Lower lobe of right lung (tissue), 2 donors: ENCODE measurements at regions not wholly inside any gene's neighbourhood (a gene's known extent, or its start where the extent isn't known, plus 50 kb on each side); places are given as distances from the start of the nearest gene placed in this dataset.

Source experiments
- ATAC-seq, 2 donors: fragments of 200-7000 bp; cut with Tn5 transposase; one replicate each; pipeline ENCODE4 v1.9.1; 2020 to 2022; ENCODE audit warnings: mild to moderate bottlenecking in 2 of 2, moderate library complexity in 2 of 2
- DNase-seq: peaks from one replicate; pipeline ENCODE4 v3.0.0-alpha.2; 2020
- H3K27ac ChIP-seq: fragments of 200-600 bp; one replicate; pipeline ENCODE4 v1.8.0; 2022
- H3K27me3 ChIP-seq: fragments of 200-600 bp; one replicate; pipeline ENCODE4 v1.8.0; 2022; ENCODE audit warnings: low read depth
- H3K36me3 ChIP-seq: fragments of 200-600 bp; one replicate; pipeline ENCODE4 v1.8.0; 2022; ENCODE audit warnings: mild to moderate bottlenecking
- H3K4me1 ChIP-seq: fragments of 200-600 bp; one replicate; pipeline ENCODE4 v1.8.0; 2022
- H3K4me3 ChIP-seq: fragments of 200-600 bp; one replicate; pipeline ENCODE4 v1.8.0; 2022; ENCODE audit warnings: mild to moderate bottlenecking
- H3K9me3 ChIP-seq: fragments of 200-600 bp; one replicate; pipeline ENCODE4 v1.8.0; 2022
- CTCF ChIP-seq: fragments of 200-600 bp; IDR thresholded peaks from one replicate; pipeline ENCODE4 v1.8.0; 2022; ENCODE audit warnings: antibody characterized with exemption, mild to moderate bottlenecking
- intact Hi-C: fragments of 100-400 bp; cut with DNase I; formaldehyde crosslinking; loops from one replicate; pipeline ENCODE4 v1.11.0; 2022
- donor health status: DM: no; HTN: yes; CAD: no; lungs with severe emphysema.

- H3K27ac ChIP-seq: no peak overlapping the region
Measured at GRCh38 chr3:187518207-187518606, 150.0 kb downstream of the RTP4 start.

GRCh38 chr3:187516446-187517185, 148.4 kb downstream of the RTP4 start:
- no peak overlapping the region for H3K4me3 ChIP-seq
- ATAC-seq: no peak
- intact Hi-C loops: no loop called here
- no peaks in the 10 kb centered on the region for H3K4me1 ChIP-seq
- H3K9me3 ChIP-seq: no peaks in the 10 kb centered on the region
- no peaks in the 10 kb centered on the region for H3K27me3 ChIP-seq
- DNase-seq: no peak
- no peak overlapping the region for H3K27ac ChIP-seq
- H3K36me3 ChIP-seq: no peaks in the 10 kb centered on the region
- no peak for TF ChIP-seq CTCF

More at GRCh38 chr3:187518207-187518606, 150.0 kb downstream of the RTP4 start:
- ATAC-seq (no peak), DNase-seq (no peak)
- no peaks in the 10 kb centered on the region for H3K9me3 ChIP-seq
- intact Hi-C loops: no loop called here
- TF ChIP-seq CTCF: no peak
- no peaks in the 10 kb centered on the region for H3K36me3 ChIP-seq
- H3K27me3 ChIP-seq: no peaks in the 10 kb centered on the region
- no peaks in the 10 kb centered on the region for H3K4me1 ChIP-seq
- H3K4me3 ChIP-seq: no peak overlapping the region

- no peak for ATAC-seq
- no peaks in the 10 kb centered on the region for H3K27me3 ChIP-seq
- no peak for TF ChIP-seq CTCF
- H3K4me1 ChIP-seq: no peaks in the 10 kb centered on the region
- H3K36me3 ChIP-seq: no peaks in the 10 kb centered on the region
- DNase-seq: no peak
- intact Hi-C loops: no loop called here
- H3K27ac ChIP-seq: no peak overlapping the region
- no peaks in the 10 kb centered on the region for H3K9me3 ChIP-seq
- no peak overlapping the region for H3K4me3 ChIP-seq
Measured at GRCh38 chr3:187507905-187508304, 139.7 kb downstream of the RTP4 start.

GRCh38 chr3:187507266-187507665, 139.1 kb downstream of the RTP4 start:
- Histone ChIP-seq H3K9me3 (no peaks in the 10 kb centered on the region), H3K4me3 (no peak overlapping the region), H3K36me3 (no peaks in the 10 kb centered on the region), H3K27me3 (no peaks in the 10 kb centered on the region), H3K4me1 (no peaks in the 10 kb centered on the region), H3K27ac (no peak overlapping the region)
- no peak for ATAC-seq
- DNase-seq: no peak
- intact Hi-C loops: no loop called here
- no peak for TF ChIP-seq CTCF

- DNase-seq: no peak
- Histone ChIP-seq H3K36me3 (no peaks in the 10 kb centered on the region), H3K4me3 (no peak overlapping the region), H3K27ac (no peak overlapping the region), H3K4me1 (no peaks in the 10 kb centered on the region), H3K9me3 (no peaks in the 10 kb centered on the region), H3K27me3 (no peaks in the 10 kb centered on the region)
- ATAC-seq: no peak
- TF ChIP-seq CTCF: no peak
- intact Hi-C loops: no loop called here
Measured at GRCh38 chr3:187504435-187504834, 136.2 kb downstream of the RTP4 start.
